ENCODE measurements at regions not wholly inside any gene's neighbourhood (a gene's known extent, or its start where the extent isn't known, plus 50 kb on each side); places are given as distances from the start of the nearest gene placed in this dataset.

GRCh38 chr15:81957698-81958097 lies 88.1 kb downstream of the MEX3B start:
- no peaks in the 10 kb centered on the region for H3K4me1 ChIP-seq (ENCODE audit: low read depth, poor library complexity, severe bottlenecking)
- H3K36me3 ChIP-seq (ENCODE audit: insufficient read depth): no peaks in the 10 kb centered on the region
- no peaks in the 10 kb centered on the region for H4K20me1 ChIP-seq (ENCODE audit: insufficient read depth)
- no peaks in the 10 kb centered on the region for H3K27me3 ChIP-seq (ENCODE audit: insufficient read depth, low read depth)
- H3K9ac ChIP-seq: no peak overlapping the region
- TF ChIP-seq CTCF (conservative IDR thresholded peaks at IDR 0.05; ENCODE audit: low read depth, low read length): no peak
- H3K27ac ChIP-seq: no peak overlapping the region
- H3K79me2 ChIP-seq (ENCODE audit: insufficient read depth, low read depth): no peaks in the 10 kb centered on the region
- no peak overlapping the region for H3K4me2 ChIP-seq
- H2AFZ ChIP-seq (ENCODE audit: low read depth): no peak overlapping the region
- H3K4me3 ChIP-seq (IDR thresholded peaks at IDR 0.05; ENCODE audit: insufficient read depth, low read depth, low read length): no peak overlapping the region

- Histone ChIP-seq H2AFZ (ENCODE audit: low read depth) (no peak overlapping the region), H3K4me3 (IDR thresholded peaks at IDR 0.05; ENCODE audit: insufficient read depth, low read depth, low read length) (no peak overlapping the region), H3K27ac (no peak overlapping the region)
These were observed 90.3 kb downstream of the MEX3B start for GRCh38 chr15:81955382-81956062.

GRCh38 chr15:81954158-81954783 lies 91.5 kb downstream of the MEX3B start:
- Histone ChIP-seq H3K79me2 (ENCODE audit: insufficient read depth, low read depth) (no peaks in the 10 kb centered on the region), H3K4me2 (no peak overlapping the region), H4K20me1 (ENCODE audit: insufficient read depth) (no peaks in the 10 kb centered on the region), H3K4me1 (ENCODE audit: low read depth, poor library complexity, severe bottlenecking) (no peaks in the 10 kb centered on the region), H3K27ac (no peak overlapping the region), H3K36me3 (ENCODE audit: insufficient read depth) (no peaks in the 10 kb centered on the region), H3K9ac (no peak overlapping the region), H3K4me3 (IDR thresholded peaks at IDR 0.05; ENCODE audit: insufficient read depth, low read depth, low read length) (no peak overlapping the region), H2AFZ (ENCODE audit: low read depth) (no peak overlapping the region), H3K27me3 (ENCODE audit: insufficient read depth, low read depth) (no peaks in the 10 kb centered on the region)
- TF ChIP-seq CTCF (conservative IDR thresholded peaks at IDR 0.05; ENCODE audit: low read depth, low read length): no peak

More at GRCh38 chr15:81955382-81956062, 90.3 kb downstream of the MEX3B start:
- H3K9ac ChIP-seq: no peak overlapping the region
- H3K79me2 ChIP-seq (ENCODE audit: insufficient read depth, low read depth): no peaks in the 10 kb centered on the region
- H4K20me1 ChIP-seq (ENCODE audit: insufficient read depth): no peaks in the 10 kb centered on the region
- TF ChIP-seq CTCF (conservative IDR thresholded peaks at IDR 0.05; ENCODE audit: low read depth, low read length): no peak
- H3K27me3 ChIP-seq (ENCODE audit: insufficient read depth, low read depth): no peaks in the 10 kb centered on the region
- no peak overlapping the region for H3K4me2 ChIP-seq
- no peaks in the 10 kb centered on the region for H3K36me3 ChIP-seq (ENCODE audit: insufficient read depth)
- no peaks in the 10 kb centered on the region for H3K4me1 ChIP-seq (ENCODE audit: low read depth, poor library complexity, severe bottlenecking)

GRCh38 chr15:81950841-81951414 lies 94.9 kb downstream of the MEX3B start:
- TF ChIP-seq CTCF (conservative IDR thresholded peaks at IDR 0.05; ENCODE audit: low read depth, low read length): no peak
- Histone ChIP-seq H3K27me3 (ENCODE audit: insufficient read depth, low read depth) (no peaks in the 10 kb centered on the region), H3K36me3 (ENCODE audit: insufficient read depth) (no peaks in the 10 kb centered on the region), H3K27ac (no peak overlapping the region), H3K4me1 (ENCODE audit: low read depth, poor library complexity, severe bottlenecking) (no peaks in the 10 kb centered on the region), H3K9ac (no peak overlapping the region), H4K20me1 (ENCODE audit: insufficient read depth) (no peaks in the 10 kb centered on the region), H3K79me2 (ENCODE audit: insufficient read depth, low read depth) (no peaks in the 10 kb centered on the region), H3K4me2 (no peak overlapping the region), H2AFZ (ENCODE audit: low read depth) (no peak overlapping the region), H3K4me3 (IDR thresholded peaks at IDR 0.05; ENCODE audit: insufficient read depth, low read depth, low read length) (no peak overlapping the region)

Data from KMS-11 (cell line).